TTC549 (cell line): ENCODE measurements at regions not wholly inside any gene's neighbourhood (a gene's known extent, or its start where the extent isn't known, plus 50 kb on each side); places are given as distances from the start of the nearest gene placed in this dataset.
"Not testable (repeated sequence)": the region's sequence is repeated elsewhere in the genome, so short reads cannot be mapped to it uniquely, and the experiment has no call there.

ENCODE experiments used
- FAIRE-seq: peaks from 2 replicates; lab custom pipeline; 2012; peaks lifted over from hg19 to GRCh38; lab: Jason Lieb, UNC

GRCh38 chr4:157779081-157779480 is 393.7 kb downstream of the GASK1B start:
- no peak for FAIRE-seq

GRCh38 chr4:157776930-157777528 is 395.8 kb downstream of the GASK1B start:
- FAIRE-seq, result no peak

DNA sequence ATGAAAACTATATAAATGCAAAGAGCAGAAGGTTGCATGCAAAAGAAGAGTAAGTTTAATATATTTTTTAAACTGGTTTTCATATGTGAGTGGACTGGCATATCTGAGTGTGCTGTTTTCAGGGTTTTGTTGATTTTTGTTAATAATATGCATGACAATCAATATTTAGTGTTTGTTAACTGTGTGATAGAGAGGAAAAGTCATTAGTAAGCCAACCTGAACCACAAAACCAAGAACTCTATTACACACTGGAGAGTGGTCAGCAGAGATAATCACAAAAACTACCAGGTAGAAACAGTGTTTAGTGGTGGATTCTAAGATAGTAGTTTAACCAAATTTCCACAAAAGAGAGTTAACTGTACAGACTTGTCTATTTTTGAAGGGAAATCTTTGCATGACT is 396.9 kb downstream of the GASK1B start:
- no peak for FAIRE-seq

DNA sequence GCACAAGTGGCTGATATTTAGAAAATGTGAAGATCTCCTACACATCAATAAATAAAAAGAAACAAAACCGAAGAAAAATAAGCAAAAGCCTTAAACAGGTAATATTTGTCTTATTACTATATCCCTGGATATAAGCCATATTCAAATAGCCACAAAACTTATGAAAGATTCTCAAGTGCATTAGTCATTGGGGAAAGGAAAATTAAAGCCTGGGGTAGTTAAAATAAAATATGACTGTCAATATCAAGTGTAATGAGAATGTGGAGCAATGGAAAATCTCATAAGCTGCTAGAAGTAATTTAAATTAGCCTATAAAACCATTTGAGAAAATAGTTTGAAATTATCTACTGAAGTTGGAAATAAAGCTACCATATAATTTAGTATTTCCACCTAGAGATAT is 399.9 kb downstream of the GASK1B start:
- FAIRE-seq, result no peak

DNA sequence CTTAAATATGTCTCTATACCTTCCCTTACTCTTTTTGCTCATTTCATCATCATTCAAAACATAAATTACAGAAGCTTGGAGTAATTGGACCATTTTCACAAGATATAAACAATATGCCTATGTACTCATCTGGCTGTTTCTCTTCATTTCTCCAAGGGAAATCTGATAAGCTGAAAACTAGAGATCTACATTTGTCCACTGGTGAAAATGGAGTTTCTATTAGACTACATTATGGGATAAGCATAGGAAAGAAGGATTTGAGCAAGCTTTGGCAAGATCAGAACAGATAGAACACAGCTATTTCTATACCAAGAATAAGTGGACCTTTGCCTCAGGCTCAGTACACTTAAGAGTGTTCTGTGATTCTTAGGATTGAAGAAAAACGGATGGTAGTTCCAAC is 404.4 kb downstream of the GASK1B start:
- FAIRE-seq, result no peak

GRCh38 chr4:157763490-157763889 is 409.3 kb downstream of the GASK1B start:
- no peak for FAIRE-seq

GRCh38 chr4:157754410-157754809 is 418.4 kb downstream of the GASK1B start:
- FAIRE-seq, result peak; percentile 95

- FAIRE-seq, result no peak
These were observed 421.2 kb downstream of the GASK1B start for GRCh38 chr4:157751631-157752030.

DNA sequence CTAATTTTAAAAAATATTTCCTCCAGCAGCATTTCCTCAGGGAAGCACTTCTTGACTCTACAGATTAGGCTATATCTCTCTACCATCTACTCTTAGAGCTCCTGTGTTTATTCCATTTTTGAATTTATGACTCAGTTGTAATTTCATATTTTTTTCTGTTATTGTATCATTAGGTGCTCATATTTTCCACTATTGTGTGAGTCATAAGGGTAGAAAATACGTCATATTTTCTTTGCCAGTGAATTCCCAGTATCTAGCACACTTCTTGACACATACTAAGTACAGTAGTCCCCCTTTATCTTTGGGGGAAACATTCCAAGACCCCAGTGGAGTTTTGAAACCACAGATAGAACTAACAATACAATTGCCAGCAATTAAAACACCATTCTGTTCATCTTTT is 431.2 kb downstream of the GASK1B start:
- no peak for FAIRE-seq

GRCh38 chr4:157739242-157739641 is 433.6 kb downstream of the GASK1B start:
- FAIRE-seq, result no peak

DNA sequence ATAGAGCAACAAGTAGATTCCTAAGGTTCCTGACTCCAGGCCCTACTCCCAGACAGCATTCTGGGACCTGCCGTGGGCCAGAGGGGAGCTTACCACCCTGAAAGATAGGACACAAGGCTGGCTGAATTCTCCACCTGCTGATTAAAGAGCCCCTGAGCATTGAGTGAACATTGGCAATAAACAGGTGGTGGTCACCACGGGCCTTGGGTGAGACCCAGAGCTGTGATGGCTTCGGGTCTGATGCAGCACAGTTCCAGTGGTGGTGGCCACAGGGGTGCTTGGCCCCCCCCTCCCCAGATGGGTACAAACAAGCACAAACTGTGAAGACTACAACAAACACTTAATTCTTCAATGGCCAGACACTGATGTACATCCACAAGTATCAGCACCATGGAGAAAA is 444.6 kb downstream of the GASK1B start:
- no peak for FAIRE-seq

DNA sequence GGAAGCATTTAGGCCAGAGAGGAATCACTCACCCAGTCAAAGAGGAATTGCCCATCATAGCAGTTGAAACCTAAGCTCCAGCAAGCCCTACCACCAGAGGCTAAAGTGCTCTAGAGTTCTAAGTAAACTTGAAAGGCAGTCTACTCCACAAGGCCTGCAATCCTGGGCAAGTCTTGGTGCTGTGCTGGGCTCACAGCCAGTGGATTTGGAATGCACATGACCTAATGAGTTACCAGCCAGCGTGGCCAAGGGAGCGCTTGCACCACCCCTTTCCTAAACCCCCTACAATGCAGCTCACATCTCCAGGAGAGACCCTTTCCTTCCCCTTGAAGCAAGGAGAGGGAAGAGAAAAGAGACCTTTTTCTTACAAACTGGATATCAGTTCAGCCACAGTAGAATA is 445.7 kb downstream of the GASK1B start:
- no peak for FAIRE-seq

DNA sequence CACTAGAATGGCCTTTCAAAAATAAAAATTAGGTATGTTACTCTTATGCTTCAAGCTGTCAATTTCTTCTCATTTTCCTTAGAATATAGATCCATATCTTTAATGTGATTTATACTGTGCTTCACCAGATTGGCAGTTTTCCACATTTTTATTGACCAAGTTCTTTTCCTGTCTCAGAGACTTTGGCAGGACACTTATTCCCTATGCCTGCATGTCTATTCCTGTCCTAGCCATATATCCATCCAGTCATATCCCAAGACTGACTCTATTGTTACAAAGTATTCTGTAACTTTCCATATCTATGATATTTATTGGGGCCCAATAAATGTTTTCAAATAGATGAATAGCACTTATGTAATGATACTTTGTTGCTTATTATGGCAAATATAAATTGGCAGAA is 450.7 kb downstream of the GASK1B start:
- no peak for FAIRE-seq

DNA sequence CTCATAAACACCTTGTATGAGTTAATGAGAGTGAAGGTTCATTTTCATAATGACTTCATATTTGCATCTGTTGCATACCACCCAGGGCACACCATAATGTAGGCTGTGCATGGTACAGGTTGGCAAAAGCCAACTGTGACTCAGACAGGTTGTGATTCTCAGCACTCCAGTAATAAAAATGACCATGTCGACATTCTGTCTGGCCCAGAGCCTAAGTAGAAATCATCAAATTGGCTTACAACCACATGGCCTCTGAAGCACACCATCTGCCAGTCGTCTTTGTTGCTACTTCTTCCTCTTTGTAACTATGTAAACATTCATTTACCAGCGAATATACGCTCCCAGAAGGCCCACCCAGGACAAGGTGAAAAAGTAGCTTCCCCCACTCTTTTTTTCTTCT is 459.5 kb downstream of the GASK1B start:
- no peak for FAIRE-seq

DNA sequence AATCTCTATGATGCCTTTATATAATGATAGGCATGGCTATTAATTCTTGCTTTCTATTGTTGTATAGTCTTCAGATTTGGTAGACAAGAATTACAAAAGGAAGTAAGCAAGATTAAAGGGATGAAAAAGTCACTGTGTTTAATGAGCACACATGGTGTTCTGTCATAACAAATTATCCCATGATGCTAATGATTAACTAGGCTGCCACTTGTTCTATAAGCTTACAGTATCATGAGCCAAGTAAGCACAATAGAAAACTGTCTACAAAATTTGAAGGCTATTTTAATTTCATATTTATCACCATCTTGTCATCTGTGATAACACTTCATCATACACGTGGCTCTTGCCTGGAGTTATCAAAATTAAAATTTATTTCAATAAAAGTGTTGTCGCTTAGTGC is 466.7 kb downstream of the GASK1B start:
- FAIRE-seq, result no peak

GRCh38 chr4:157702831-157703230 is 470.0 kb downstream of the GASK1B start:
- no peak for FAIRE-seq

- FAIRE-seq, result no peak
These were observed 471.2 kb downstream of the GASK1B start for GRCh38 chr4:157701695-157701994.

DNA sequence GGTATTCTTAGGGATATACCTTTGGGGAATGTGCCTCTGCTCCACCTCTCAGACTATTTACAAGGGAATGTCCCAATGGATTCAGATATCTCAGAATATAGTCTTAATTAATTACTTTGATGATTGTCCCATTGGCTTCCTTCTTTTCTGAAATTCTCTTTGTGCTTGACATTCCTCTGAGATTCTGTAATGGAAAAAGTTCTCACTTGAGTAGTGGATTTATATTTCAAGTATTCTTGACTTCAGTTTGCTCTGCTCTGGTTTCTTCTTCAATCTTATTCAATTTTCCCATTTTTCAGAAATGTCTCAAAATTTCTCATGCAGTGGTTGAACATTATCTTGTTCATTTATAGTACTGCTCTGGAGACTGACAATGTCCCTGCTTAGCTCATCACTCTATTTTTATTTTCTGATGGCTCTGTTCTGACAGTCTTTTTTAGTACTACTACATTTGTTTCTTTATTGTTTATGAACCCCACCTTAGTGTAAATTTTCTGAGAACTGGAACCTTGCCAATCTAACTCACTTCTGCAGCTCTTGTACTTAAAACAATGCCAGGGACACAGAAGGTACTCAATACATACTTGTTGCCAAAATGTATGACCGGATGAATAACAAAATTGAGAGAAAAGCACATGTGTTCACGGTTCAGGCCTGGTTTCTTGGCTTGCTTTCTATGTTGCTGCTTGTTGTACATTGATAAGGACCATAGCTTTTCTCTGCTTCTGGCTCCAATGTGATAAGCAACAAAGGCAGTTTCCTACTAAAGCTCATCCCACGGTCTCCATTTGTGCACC is 471.7 kb downstream of the GASK1B start:
- FAIRE-seq, result no peak

DNA sequence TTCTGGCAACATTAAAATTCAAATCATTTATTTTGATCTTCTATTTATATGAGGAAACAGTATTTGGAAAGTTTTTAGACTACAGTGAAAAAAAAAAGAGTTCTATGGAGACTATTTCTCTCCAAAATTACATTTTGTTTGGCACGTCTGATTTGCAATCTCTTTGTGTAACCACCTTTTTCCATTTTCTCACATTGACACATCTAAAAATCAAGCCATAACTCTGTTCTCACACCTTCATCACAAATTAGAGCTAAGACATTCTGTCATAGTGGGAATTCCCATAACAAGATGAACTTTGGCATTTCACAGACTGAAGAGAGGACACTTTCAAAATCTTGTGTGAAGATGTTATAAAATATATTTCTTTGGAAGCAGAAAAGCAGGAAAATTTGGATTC is 468.9 kb downstream of the GRIA2 start:
- no peak for FAIRE-seq

DNA sequence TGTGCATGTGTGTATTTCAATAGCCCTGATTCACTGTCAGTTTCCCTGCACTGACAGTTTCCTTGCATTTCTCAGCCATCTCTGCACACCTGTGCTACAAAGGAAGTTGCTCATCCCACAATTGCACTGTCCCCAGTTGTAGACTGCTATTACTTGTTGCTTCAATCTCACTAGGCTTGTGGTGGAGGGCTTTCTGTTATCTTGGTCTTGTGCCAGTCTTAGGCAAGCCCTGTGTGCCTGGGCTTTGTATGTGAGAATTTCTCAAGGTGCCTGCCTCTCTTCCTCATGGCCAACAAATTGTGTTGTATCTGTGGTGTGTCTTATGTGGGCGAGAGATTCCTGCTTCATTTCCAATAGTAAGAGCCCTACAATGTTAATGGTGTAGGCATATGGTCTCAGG is 467.4 kb downstream of the GRIA2 start:
- FAIRE-seq, result no peak

DNA sequence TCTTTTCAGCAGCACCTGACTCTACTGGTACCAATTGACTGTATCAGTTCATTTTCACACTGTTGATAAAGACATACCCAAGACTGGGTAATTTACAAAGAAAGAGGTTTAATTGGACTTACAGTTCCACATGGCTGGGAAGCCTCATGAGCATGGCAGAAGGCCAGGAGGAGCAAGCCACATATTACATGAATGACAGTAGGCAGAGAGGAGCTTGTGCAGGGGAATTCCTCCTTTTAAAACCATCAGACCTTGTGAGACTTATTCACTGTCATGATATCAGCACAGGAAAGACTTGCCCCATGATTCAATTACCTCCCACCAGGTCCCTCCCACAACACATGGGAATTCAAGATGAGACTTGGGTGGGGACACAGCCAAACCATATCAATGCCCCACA is 458.8 kb downstream of the GRIA2 start:
- FAIRE-seq, result not testable (repeated sequence)

DNA sequence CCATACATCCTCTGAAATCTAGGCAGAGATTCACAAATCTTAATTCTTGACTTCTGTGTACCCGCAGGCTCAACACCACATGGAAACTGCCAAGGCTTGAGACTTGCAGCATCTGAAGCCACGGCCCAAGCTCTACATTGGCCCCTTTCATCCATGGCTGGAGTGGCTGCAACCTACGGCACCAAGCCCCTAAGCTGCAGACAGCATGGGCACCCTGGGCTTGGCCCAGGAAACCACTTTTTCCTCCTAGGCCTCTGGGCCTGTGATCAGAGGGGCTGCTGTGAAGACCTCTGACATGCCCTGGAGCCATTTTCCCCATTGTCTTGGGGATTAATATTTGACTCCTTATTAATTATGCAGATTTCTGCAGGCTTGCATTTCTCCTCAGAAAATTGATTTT is 457.9 kb downstream of the GRIA2 start:
- no peak for FAIRE-seq

DNA sequence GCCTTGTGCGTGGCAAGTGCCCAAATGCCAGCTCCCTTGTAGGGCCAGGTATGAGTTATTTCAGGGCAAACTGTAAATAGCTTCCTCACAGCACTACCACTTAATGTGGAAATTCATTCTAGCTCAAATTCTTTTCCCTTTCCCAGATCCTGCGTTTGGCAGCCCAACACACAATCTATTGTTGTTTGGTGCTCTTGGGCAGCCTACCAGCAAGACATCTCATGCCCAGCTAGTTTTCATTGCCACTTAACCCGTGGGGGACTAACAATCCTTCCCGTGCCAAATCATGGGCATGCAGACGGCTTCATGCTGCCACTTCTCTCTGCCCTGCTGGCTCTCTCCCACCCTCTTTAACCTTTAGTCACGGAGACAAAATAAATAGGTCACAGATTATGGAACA is 454.2 kb downstream of the GRIA2 start:
- no peak for FAIRE-seq

DNA sequence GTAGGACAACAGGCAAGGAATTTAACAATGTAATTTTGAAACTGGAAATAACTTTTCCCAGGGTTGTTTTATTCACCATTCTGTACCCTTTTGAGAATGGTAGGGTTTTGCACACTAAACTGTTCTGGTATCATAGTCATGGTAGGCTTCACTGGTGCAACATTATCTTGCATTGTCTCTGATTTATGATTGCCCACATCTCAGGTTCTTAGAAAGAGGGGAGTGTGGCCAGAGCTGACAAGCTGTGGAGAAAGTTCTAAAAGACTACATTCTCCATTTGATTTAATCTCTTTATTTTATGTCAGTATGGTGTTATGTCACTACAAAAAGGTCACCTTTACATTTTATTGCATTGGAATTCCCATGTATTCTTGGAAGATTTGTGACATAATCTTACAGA is 447.3 kb downstream of the GRIA2 start:
- FAIRE-seq, result no peak

GRCh38 chr4:157664726-157665125 is 444.2 kb downstream of the GRIA2 start:
- FAIRE-seq, result no peak
